ENCODE measurements at regions not wholly inside any gene's neighbourhood (a gene's known extent, or its start where the extent isn't known, plus 50 kb on each side); places are given as distances from the start of the nearest gene placed in this dataset.
"Not testable (repeated sequence)": the region's sequence is repeated elsewhere in the genome, so short reads cannot be mapped to it uniquely, and the experiment has no call there.

DNA sequence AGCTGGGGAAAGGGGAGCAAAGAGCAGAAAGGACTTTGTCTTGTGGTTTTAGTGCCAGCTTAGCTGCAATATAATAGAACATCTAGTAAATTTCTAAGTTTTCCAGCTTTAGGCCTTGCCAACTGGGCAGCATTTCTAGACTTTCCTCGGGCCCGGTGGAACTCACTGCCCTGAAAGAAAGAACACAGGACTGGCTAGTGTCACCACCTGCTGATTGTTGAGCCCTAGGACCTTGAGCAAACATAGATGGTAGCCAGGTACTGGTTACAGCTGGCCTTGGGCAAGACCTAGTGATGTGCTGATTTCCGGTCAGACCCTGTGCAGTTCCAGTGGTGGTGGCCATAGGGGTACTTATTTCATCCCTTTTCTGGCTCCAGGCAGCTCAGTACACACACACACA lies 753.2 kb upstream of the B3GALT2 start:
- no peak for DNase-seq

DNA sequence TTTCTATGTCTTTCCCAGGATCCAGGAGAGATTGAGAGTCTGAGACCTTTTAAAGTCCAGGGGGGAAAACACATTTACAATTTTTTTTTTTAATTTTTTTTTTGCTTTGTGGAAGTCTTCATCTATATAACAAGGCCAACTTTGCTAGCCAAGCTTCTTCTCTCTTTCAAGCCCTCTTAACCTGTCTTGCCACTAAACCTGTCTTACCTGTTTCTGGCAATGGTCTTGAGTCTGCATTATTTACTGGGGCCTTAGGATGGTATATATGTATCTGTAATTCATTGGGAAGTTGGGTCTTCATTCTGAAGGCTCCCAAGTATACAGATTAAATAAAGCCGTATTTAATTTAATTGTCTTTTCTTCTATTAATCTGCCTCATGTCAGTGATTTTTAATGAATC lies 750.9 kb upstream of the B3GALT2 start:
- DNase-seq = no peak

DNA sequence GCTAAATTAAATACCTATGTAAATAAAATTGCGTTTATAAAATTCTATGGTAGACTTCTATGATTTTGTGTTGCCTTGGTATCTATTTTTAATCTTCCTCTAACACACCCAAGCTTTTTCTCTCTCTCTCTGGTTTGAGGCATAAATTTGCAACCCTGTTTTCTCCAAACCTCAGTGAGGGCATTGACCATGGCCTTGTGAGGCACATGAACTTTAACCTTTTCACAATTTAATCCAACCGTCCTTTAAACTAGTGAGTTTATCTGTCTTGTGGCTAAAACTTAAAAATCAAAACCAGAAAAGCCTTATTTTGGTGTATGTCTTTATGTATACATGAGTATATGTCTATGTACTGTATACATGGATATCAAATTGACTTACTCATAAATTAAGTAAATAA lies 746.6 kb upstream of the B3GALT2 start:
- DNase-seq = no peak

DNA sequence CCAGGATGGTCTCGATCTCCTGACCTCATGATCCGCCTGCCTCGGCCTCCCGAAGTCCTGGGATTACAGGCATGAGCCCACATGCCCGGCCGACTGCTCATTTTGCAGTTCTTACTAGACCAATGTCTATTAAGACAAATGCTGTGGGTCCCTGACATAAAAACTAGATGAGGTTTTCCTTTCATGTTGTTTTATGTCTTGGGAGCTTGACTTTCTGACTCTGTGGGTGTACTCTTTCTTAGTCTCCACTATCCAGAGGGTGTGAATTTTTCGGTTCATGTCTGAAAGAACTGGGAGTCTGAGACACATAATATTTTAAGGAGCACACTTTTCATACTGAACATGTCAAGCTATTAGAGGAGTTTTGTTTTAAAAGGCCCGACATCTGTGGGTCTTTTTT lies 744.9 kb upstream of the B3GALT2 start:
- no peak for DNase-seq

DNA sequence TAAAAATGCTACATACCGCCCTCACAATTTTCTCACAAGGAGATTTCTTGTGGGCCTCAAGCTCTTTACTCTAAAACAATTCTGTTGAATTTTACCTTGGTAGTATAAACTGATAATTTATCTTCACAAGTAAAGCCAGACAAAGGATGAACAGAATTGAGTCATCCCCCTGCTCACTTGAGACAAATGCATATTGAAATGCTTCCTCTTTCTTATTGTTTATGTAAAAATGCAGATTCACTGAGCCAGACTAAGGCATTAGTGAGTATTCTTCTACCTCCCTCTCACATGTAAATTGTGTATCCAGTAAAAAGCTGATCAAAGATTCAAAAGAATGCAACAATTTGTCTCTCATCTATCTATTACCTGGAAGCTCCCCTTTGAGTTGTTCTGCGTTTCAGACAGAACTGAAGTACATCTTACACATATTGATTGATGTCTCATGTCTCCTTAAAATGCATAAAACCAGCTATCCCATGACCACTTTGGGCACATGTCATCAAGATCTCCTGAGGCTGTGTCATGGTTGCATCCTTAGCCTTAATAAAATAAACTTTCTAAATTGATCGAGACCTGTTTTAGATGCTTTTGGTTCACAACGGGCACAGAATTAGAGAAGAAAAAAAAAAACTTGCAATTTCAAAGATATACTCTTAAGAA lies 743.1 kb upstream of the B3GALT2 start:
- DNase-seq = no peak

DNA sequence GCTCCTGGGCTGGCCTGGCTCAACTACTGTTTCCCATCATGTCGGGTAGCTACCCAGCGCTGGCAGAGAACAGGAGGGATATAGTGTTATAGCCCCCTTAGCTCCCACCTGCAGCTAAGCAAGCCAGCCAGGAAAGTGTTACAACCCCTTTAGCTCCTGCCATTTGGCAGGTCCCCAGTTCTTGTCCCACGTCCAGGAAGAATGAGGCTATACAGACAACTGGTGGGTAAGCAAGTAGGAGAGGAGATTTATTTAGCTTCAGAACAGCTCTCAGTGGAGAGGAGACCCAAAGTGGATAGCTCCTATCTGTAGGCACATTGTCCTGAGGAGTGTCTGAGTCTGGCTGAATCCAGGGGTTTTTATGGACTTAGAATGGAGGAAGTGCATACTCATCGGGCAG lies 741.1 kb upstream of the B3GALT2 start:
- no peak for DNase-seq

GRCh38 chr1:193926956-193927355 lies 740.5 kb upstream of the B3GALT2 start:
- DNase-seq = no peak

GRCh38 chr1:193919827-193920226 lies 733.4 kb upstream of the B3GALT2 start:
- DNase-seq = peak; percentile 49

DNA sequence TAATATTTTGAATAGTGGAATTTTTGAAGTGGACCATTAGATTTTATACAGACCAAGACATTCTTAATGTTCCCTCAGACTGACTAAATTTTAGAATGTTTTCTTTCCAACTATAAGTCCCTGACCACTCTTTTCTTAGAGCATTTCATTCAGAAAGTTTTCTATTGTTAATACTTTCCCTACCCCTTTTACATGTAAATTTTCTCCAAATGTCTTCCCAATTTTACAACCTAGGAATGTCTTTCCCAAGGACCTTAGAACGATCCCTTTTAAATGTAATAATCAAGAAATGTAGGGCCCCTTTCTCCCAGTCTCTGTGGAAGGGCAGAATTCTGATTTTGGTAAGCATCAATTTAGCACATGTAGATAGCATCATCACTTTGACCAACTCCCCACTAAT lies 730.0 kb upstream of the B3GALT2 start:
- no peak for DNase-seq

DNA sequence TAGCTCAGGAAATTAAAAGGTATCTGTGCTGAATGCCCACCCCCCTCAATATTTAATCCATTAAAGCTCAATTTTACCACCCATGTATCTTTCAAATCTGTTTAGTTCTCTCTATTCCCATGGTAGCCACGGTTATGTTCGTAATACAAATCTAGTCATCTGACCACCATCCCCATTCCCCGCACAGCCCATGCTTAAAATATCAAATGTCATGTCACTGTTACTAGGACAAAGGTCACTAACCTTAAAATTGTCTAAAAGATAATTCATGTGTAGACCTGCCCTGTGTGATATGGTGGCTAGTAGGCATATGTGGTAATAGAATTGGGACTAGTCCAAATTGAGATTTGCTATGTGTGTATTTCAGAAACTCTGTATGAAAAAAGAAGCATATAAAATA lies 728.5 kb upstream of the B3GALT2 start:
- no peak for DNase-seq

DNA sequence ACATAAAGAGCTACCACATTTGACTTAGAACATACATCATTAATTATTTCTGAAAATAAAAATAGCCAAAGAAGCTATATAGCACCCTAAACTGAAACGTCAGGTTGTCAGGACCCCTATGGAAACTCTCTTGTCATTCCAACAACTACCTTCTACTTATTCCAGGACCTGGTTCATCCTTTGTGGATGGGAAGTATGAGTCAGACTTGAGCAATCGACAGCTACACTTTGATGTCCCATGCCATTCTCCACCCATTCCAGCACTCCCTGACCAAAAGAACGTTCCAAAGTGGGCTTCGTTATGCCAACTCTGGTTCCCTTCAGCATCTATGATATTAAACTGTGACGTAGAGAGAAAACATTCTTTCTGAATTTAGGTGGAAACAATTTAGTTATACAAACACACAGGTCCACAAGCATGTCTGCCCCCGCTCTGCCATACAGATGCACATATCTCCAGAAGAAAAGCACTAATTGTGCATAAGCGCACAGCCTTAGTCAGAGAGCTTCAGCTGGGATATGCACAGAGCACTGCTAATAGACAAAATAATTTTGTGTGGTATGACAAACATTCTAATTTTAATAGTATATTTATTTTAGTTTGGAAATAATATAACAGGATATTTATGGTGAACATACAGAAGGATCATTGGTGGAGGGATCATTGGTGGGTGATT lies 723.1 kb upstream of the B3GALT2 start:
- no peak for DNase-seq

DNA sequence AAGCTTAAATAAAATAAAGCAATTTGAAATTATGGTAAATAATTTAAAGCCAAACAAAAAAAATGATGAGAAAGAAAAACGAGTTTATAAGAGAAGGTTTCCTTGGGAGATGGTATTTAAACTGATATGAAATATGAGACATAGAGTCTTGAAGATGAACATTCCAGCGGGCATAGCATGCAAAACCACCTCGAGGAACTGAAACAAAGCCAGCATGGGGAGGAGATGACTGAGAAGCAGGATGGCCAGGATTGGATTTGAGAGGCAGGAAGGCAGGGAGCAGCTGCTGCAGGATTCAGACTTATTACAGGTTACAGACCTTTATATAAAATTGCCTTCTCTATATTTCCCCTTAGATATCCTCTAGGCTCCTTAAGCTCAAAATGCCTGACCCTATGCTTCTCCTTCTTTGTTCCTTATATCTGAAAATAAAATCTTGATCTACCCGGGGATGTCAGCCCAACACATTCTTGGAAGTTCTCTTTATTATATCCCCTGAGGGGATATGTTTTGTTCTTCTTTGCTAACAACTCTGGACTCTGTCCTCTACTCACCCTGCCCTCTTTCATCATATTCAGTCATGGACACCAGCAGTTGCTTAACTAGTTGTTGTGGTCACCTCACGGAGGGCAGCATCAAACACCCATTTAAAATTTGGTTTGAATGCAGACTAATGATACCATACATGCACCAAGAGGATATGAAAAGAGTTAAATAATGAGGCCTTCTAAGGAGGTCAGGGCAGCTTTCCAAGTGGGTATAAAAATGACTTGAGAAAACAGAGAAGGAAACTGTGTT lies 719.1 kb upstream of the B3GALT2 start:
- DNase-seq = peak; percentile 75

DNA sequence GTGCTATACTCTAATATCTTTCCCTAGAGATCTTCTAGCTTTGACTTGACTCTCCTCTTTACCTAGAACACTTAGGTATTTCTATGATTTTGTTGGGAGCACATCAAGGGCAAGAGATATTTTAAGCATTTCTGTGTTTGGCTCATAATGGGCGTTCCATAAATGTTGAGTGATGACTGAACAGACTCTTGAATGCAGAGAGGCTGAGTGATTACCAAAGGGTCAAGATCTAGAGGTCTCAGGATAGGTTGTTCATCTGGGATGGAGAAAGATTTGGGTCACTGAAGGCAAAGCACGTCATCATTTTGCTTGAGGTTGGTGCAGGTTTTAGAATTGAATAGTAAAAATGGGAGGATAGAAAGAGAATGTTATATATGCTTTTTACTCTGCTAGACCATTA lies 705.4 kb upstream of the B3GALT2 start:
- DNase-seq = no peak

DNA sequence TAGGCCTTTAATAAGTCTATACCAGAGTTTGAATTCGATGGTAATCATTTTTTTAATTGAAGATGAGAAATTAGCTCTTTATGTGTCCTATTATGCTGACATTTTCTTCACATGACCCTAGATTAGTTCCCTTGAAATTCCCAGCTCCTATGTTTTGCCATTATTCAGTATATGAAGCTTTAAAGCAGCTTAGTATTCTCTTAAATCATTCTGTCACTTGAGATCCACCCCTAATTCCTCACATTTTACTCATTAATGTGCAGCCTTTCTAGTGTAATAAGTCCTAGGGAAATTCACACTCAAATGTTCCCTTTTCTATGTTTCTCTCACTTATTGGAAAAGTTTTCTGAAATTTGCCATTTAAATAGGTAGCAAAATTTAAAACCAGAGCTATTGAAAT lies 704.5 kb upstream of the B3GALT2 start:
- DNase-seq = peak; percentile 13

DNA sequence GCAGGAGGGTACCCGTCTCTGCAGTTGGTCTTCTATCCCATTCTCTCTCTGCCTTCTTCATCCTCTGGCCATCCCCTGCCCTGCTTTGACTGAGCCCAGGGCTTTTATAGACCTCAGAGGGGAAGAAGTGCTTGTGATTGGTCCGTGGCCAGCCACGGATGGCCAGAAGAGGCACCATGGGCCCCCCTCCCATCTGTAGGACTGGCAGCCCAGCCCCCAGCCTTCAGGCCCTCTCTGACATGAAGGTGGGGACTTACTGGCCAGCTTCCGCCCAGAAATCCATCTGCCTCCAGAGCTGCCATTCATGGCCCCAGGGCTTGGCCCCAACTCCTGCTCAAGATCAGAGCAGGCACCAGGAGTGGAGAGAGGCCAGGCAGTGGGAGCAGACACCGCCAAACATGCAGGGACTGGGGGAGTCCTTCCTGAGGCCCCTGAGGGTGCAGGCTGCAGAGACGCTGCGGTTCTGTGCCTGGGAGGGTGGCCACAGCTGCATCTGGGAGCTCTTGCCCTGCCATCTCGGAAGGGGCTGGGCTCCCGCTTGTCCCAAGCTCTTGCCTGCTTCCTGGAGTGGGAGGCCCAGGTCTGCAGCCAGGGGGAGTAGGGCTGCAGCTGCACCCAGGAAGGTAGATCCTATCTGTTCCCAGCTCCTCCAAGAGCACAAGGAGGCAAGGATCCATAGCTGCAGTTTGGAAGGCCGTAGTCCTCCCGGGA lies 698.6 kb upstream of the B3GALT2 start:
- no peak for DNase-seq

DNA sequence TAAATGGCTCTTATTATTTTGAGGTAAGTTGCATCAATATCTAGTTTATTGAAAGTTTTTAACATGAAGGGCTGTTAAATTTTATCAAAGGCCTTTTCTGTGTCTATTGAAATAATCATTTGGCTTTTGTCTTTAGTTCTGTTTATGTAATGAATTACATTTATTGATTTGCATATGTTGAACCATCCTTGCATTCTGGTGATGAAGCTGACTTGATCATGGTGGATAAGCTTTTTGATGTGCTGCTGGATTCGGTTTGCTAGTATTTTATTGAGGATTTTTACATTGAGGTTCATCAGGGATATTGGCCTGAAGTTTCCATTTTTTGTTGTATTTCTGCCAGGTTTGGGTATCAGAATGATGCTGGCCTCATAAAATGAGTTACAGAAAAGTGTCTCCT lies 691.5 kb upstream of the B3GALT2 start:
- DNase-seq = not testable (repeated sequence)

DNA sequence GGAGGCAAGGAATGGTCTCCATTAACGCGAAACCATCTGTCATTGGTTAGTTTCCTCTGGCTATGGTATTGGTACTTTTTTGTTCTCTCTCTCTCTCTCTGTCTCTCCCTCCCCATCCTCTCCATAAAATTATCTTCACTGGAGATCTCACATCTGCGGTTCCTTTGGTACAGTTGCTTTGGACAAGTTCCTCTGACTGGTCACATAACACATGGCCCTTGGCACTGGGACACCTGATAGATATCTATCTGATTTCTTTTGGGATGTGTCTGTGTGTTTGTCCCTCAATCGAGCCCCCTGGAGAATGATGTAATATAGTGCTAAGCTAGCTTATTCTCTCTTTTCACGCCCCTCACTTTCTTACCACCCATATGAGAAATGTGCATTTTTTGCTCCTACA lies 682.0 kb upstream of the B3GALT2 start:
- no peak for DNase-seq

- no peak for DNase-seq
Observed at GRCh38 chr1:193856261-193856660, 669.8 kb upstream of the B3GALT2 start.

GRCh38 chr1:193850745-193851144 lies 664.3 kb upstream of the B3GALT2 start:
- DNase-seq = no peak

DNA sequence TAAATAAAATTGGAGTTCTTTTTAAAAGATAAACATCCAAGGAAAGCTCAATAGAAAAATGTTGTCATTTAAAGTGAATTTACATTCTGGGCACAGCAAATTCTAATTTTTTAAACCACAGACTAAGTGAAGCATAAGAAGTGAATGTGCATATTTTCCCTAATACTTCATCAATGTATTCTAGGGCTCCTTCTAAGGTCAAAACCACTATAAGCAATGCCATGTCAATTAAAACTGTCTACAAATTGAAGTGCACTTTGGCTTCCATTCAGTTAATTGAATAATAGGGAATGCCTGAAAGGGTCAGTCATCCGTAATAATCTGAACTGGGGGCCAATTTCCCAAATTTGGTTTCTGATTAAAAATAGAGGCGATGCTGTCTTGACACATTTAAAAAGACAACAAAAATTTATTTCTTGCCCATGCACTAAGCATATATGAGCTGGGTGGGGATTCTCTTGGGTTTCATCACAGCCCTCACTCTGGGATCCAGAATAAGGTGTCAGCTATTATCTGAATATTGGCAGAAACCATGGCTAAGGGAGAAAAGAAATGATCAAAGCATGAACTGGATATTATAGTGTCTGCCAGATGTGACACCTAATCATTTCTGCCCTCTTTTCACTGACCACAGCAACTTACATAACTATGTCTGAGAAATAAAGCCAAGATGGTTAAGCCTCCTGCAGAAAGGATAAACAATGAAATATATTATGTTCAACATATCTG lies 660.6 kb upstream of the B3GALT2 start:
- peak; percentile 33 for DNase-seq

- DNase-seq = no peak
Observed at GRCh38 chr1:193846411-193846810, 660.0 kb upstream of the B3GALT2 start.

GRCh38 chr1:193841857-193842256 lies 655.4 kb upstream of the B3GALT2 start:
- peak; percentile 7 for DNase-seq

GRCh38 chr1:193831465-193831864 lies 645.1 kb upstream of the B3GALT2 start:
- no peak for DNase-seq

All from EL (cell line).